ENCODE measurements at regions not wholly inside any gene's neighbourhood (a gene's known extent, or its start where the extent isn't known, plus 50 kb on each side); places are given as distances from the start of the nearest gene placed in this dataset.

DNA sequence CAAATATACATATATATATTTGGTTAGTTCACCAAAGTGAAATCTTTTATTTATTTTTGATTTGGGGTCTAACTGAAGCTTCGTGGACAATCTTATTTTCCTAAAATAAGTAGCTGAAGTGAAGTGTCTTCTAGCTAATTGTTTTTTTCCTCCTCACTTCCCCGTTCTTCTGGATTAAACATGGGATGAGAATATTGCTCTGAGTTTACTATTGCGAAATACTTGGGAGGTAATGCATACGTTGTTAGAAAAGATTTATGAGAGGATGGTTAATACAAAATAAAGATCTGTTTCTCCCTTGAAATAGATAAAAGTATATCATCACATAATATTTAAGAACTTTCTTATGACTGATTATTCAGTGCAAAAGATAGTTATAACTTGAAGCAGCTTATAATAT lies 228.3 kb upstream of the TPK1 start:
- TF ChIP-seq, protein P1, sequence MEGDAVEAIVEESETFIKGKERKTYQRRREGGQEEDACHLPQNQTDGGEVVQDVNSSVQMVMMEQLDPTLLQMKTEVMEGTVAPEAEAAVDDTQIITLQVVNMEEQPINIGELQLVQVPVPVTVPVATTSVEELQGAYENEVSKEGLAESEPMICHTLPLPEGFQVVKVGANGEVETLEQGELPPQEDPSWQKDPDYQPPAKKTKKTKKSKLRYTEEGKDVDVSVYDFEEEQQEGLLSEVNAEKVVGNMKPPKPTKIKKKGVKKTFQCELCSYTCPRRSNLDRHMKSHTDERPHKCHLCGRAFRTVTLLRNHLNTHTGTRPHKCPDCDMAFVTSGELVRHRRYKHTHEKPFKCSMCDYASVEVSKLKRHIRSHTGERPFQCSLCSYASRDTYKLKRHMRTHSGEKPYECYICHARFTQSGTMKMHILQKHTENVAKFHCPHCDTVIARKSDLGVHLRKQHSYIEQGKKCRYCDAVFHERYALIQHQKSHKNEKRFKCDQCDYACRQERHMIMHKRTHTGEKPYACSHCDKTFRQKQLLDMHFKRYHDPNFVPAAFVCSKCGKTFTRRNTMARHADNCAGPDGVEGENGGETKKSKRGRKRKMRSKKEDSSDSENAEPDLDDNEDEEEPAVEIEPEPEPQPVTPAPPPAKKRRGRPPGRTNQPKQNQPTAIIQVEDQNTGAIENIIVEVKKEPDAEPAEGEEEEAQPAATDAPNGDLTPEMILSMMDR (IDR thresholded peaks at IDR 0.05), result no peak
- no peak for TF ChIP-seq POLR2AphosphoS5 (IDR thresholded peaks at IDR 0.05; ENCODE audit: insufficient read depth in 1 of 2, low read depth in 1 of 2)
- no peak for TF ChIP-seq POLR2A (IDR thresholded peaks at IDR 0.05)
